ENCODE measurements at regions not wholly inside any gene's neighbourhood (a gene's known extent, or its start where the extent isn't known, plus 50 kb on each side); places are given as distances from the start of the nearest gene placed in this dataset.
"Not testable (repeated sequence)": the region's sequence is repeated elsewhere in the genome, so short reads cannot be mapped to it uniquely, and the experiment has no call there.

GRCh38 chrX:3960952-3961351 lies 247.5 kb upstream of the PRKX start:
- FAIRE-seq (no peak), DNase-seq (ENCODE audit: low spot score) (no peak)

- FAIRE-seq (no peak), DNase-seq (ENCODE audit: low spot score) (no peak)
These were observed 238.4 kb upstream of the PRKX start for GRCh38 chrX:3951859-3952258.

- DNase-seq (ENCODE audit: low spot score) = no peak
- no peak for FAIRE-seq
These were observed 236.9 kb upstream of the PRKX start for GRCh38 chrX:3950373-3950772.

GRCh38 chrX:3943965-3944364 lies 230.5 kb upstream of the PRKX start:
- FAIRE-seq (no peak), DNase-seq (ENCODE audit: low spot score) (no peak)

- DNase-seq (ENCODE audit: low spot score) (peak; percentile 2), FAIRE-seq (no peak)
These were observed 226.7 kb upstream of the PRKX start for GRCh38 chrX:3940000-3940610.

GRCh38 chrX:3938587-3938986 lies 225.1 kb upstream of the PRKX start:
- DNase-seq (ENCODE audit: low spot score) (no peak), FAIRE-seq (no peak)

GRCh38 chrX:3935196-3935595 lies 221.7 kb upstream of the PRKX start:
- not testable (repeated sequence) for FAIRE-seq; DNase-seq (ENCODE audit: low spot score)

GRCh38 chrX:3920424-3921017 lies 207.1 kb upstream of the PRKX start:
- FAIRE-seq; DNase-seq (ENCODE audit: low spot score): not testable (repeated sequence)

GRCh38 chrX:3919668-3920423 lies 206.4 kb upstream of the PRKX start:
- not testable (repeated sequence) for DNase-seq (ENCODE audit: low spot score); FAIRE-seq

- not testable (repeated sequence) for DNase-seq (ENCODE audit: low spot score)
These were observed 201.4 kb upstream of the PRKX start for GRCh38 chrX:3914813-3915212.

GRCh38 chrX:3914059-3914458 lies 200.6 kb upstream of the PRKX start:
- not testable (repeated sequence) for DNase-seq (ENCODE audit: low spot score); FAIRE-seq

More at GRCh38 chrX:3914813-3915212, 201.4 kb upstream of the PRKX start:
- not testable (repeated sequence) for FAIRE-seq

- FAIRE-seq; DNase-seq (ENCODE audit: low spot score): not testable (repeated sequence)
These were observed 197.6 kb upstream of the PRKX start for GRCh38 chrX:3911012-3911411.

- DNase-seq (ENCODE audit: low spot score); FAIRE-seq: not testable (repeated sequence)
These were observed 197.2 kb upstream of the PRKX start for GRCh38 chrX:3910611-3911010.

GRCh38 chrX:3905522-3906258 lies 192.2 kb upstream of the PRKX start:
- not testable (repeated sequence) for FAIRE-seq; DNase-seq (ENCODE audit: low spot score)

GRCh38 chrX:3902222-3902621 lies 188.8 kb upstream of the PRKX start:
- not testable (repeated sequence) for FAIRE-seq; DNase-seq (ENCODE audit: low spot score)

GRCh38 chrX:3896755-3897154 lies 183.3 kb upstream of the PRKX start:
- DNase-seq (ENCODE audit: low spot score); FAIRE-seq: not testable (repeated sequence)

- FAIRE-seq; DNase-seq (ENCODE audit: low spot score): not testable (repeated sequence)
These were observed 169.1 kb upstream of the PRKX start for GRCh38 chrX:3882553-3882920.

GRCh38 chrX:3881898-3882552 lies 168.6 kb upstream of the PRKX start:
- DNase-seq (ENCODE audit: low spot score); FAIRE-seq: not testable (repeated sequence)

GRCh38 chrX:3881255-3881895 lies 167.9 kb upstream of the PRKX start:
- FAIRE-seq; DNase-seq (ENCODE audit: low spot score): not testable (repeated sequence)

GRCh38 chrX:3876393-3876792 lies 162.9 kb upstream of the PRKX start:
- DNase-seq (ENCODE audit: low spot score); FAIRE-seq: not testable (repeated sequence)

Data from urothelium cell line (cell line).